ENCODE measurements at regions not wholly inside any gene's neighbourhood (a gene's known extent, or its start where the extent isn't known, plus 50 kb on each side); places are given as distances from the start of the nearest gene placed in this dataset.

- TF ChIP-seq CTCF (conservative IDR thresholded peaks at IDR 0.05) (no peak), EZH2 (IDR thresholded peaks at IDR 0.05; ENCODE audit: low read depth) (no peak)
These were observed 64.9 kb upstream of the DMRTB1 start for GRCh38 chr1:53394306-53394705.
